ENCODE measurements at regions not wholly inside any gene's neighbourhood (a gene's known extent, or its start where the extent isn't known, plus 50 kb on each side); places are given as distances from the start of the nearest gene placed in this dataset.
A peak's percentile ranks its signal among the peaks of the same experiment; 100 is the strongest.
"Not testable (repeated sequence)": the region's sequence is repeated elsewhere in the genome, so short reads cannot be mapped to it uniquely, and the experiment has no call there.

- TF ChIP-seq CTCF (IDR thresholded peaks at IDR 0.05; ENCODE audit: low read depth, low read length, missing control alignments): no peak
- no peak overlapping the region for H3K4me3 ChIP-seq (ENCODE audit: low read depth, low read length)
- peak; percentile 12 for DNase-seq (ENCODE audit: low read depth)
- in situ Hi-C loops (cut with HindIII; ENCODE audit: low sequenced_read_pairs): loop anchor here (5.0 kb wide), 1 partner anchor 41 kb away; no protein-coding TSS in a partner anchor
Measured at GRCh38 chr6:165766457-165766856, 103.4 kb upstream of the PDE10A start.

- in situ Hi-C loops (cut with HindIII; ENCODE audit: low sequenced_read_pairs): loop anchor here (5.0 kb wide), 1 partner anchor 41 kb away; no protein-coding TSS in a partner anchor
- DNase-seq (ENCODE audit: low read depth): no peak
- TF ChIP-seq CTCF (IDR thresholded peaks at IDR 0.05; ENCODE audit: low read depth, low read length, missing control alignments): no peak
- no peak overlapping the region for H3K4me3 ChIP-seq (ENCODE audit: low read depth, low read length)
Measured at GRCh38 chr6:165766026-165766425, 103.0 kb upstream of the PDE10A start.

- in situ Hi-C loops (cut with HindIII; ENCODE audit: low sequenced_read_pairs): loop anchor here (5.0 kb wide), 1 partner anchor 42 kb away; no protein-coding TSS in a partner anchor
- DNase-seq (ENCODE audit: low read depth); H3K4me3 ChIP-seq (ENCODE audit: low read depth, low read length): not testable (repeated sequence)
Measured at GRCh38 chr6:165765256-165765655, 102.2 kb upstream of the PDE10A start.

GRCh38 chr6:165762876-165763275 is 99.8 kb upstream of the PDE10A start:
- in situ Hi-C loops (cut with HindIII; ENCODE audit: low sequenced_read_pairs): no loop called here
- TF ChIP-seq CTCF (IDR thresholded peaks at IDR 0.05; ENCODE audit: low read depth, low read length, missing control alignments): no peak
- peak; percentile 3 for DNase-seq (ENCODE audit: low read depth)
- H3K4me3 ChIP-seq (ENCODE audit: low read depth, low read length): no peak overlapping the region

- DNase-seq (ENCODE audit: low read depth): no peak
- in situ Hi-C loops (cut with HindIII; ENCODE audit: low sequenced_read_pairs): no loop called here
- TF ChIP-seq CTCF (IDR thresholded peaks at IDR 0.05; ENCODE audit: low read depth, low read length, missing control alignments): no peak
- H3K4me3 ChIP-seq (ENCODE audit: low read depth, low read length): no peak overlapping the region
Measured at GRCh38 chr6:165762125-165762524, 99.1 kb upstream of the PDE10A start.

GRCh38 chr6:165760803-165761185 is 97.8 kb upstream of the PDE10A start:
- in situ Hi-C loops (cut with HindIII; ENCODE audit: low sequenced_read_pairs): no loop called here
- H3K4me3 ChIP-seq (ENCODE audit: low read depth, low read length): no peak overlapping the region
- DNase-seq (ENCODE audit: low read depth): no peak
- no peak for TF ChIP-seq CTCF (IDR thresholded peaks at IDR 0.05; ENCODE audit: low read depth, low read length, missing control alignments)

GRCh38 chr6:165760126-165760802 is 97.2 kb upstream of the PDE10A start:
- no peak for DNase-seq (ENCODE audit: low read depth)
- in situ Hi-C loops (cut with HindIII; ENCODE audit: low sequenced_read_pairs): no loop called here
- no peak for TF ChIP-seq CTCF (IDR thresholded peaks at IDR 0.05; ENCODE audit: low read depth, low read length, missing control alignments)
- no peak overlapping the region for H3K4me3 ChIP-seq (ENCODE audit: low read depth, low read length)
